OCI-LY7 (cell line): ENCODE measurements at regions not wholly inside any gene's neighbourhood (a gene's known extent, or its start where the extent isn't known, plus 50 kb on each side); places are given as distances from the start of the nearest gene placed in this dataset.

Source experiments
- EZH2phosphoT487 ChIP-seq: fragments of 200-600 bp; sonication (generic); IDR thresholded peaks from 2 replicates; pipeline ENCODE4 v1.6.1; 2018; ENCODE audit warnings: low read depth, borderline replicate concordance, mild to moderate bottlenecking, mixed run types, antibody characterized with exemption, low read length, moderate library complexity, mixed read lengths
- TF ChIP-seq, protein P1 (sequence below): fragments of 200-600 bp; sonication (generic); conservative IDR thresholded peaks from 2 replicates; pipeline ENCODE4 v1.5.1; 2014; ENCODE audit warnings: mild to moderate bottlenecking, antibody characterized with exemption, low read length, moderate library complexity, mixed read lengths

DNA sequence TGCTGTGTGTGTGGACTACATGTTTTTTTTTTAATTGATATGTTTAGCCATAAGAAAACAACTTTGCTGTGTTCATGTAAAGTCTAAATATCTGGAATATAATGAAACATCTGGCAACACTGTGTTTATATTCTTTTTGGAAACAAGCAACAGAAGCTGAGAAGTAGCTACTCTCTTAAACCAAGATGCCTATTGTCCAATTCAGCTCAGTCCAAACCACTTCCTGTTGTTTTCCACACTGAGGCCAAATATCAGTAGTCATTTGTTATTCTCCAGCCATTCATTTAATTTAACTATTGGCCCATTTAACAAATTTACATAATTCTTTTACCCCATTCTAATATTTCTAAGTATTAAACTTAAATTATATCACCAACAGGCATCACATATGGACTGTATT is 903.0 kb upstream of the SLIT2 start:
- TF ChIP-seq, protein P1, sequence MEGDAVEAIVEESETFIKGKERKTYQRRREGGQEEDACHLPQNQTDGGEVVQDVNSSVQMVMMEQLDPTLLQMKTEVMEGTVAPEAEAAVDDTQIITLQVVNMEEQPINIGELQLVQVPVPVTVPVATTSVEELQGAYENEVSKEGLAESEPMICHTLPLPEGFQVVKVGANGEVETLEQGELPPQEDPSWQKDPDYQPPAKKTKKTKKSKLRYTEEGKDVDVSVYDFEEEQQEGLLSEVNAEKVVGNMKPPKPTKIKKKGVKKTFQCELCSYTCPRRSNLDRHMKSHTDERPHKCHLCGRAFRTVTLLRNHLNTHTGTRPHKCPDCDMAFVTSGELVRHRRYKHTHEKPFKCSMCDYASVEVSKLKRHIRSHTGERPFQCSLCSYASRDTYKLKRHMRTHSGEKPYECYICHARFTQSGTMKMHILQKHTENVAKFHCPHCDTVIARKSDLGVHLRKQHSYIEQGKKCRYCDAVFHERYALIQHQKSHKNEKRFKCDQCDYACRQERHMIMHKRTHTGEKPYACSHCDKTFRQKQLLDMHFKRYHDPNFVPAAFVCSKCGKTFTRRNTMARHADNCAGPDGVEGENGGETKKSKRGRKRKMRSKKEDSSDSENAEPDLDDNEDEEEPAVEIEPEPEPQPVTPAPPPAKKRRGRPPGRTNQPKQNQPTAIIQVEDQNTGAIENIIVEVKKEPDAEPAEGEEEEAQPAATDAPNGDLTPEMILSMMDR: no peak
- no peak for TF ChIP-seq EZH2phosphoT487
